ENCODE measurements at regions not wholly inside any gene's neighbourhood (a gene's known extent, or its start where the extent isn't known, plus 50 kb on each side); places are given as distances from the start of the nearest gene placed in this dataset.

- TF ChIP-seq ZBTB7A (IDR thresholded peaks at IDR 0.05; ENCODE audit: low read depth) = no peak
- TF ChIP-seq YY1 (IDR thresholded peaks at IDR 0.05; ENCODE audit: low read depth) = no peak
- no peak for TF ChIP-seq CEBPB (IDR thresholded peaks at IDR 0.05)
- TF ChIP-seq, protein P1, sequence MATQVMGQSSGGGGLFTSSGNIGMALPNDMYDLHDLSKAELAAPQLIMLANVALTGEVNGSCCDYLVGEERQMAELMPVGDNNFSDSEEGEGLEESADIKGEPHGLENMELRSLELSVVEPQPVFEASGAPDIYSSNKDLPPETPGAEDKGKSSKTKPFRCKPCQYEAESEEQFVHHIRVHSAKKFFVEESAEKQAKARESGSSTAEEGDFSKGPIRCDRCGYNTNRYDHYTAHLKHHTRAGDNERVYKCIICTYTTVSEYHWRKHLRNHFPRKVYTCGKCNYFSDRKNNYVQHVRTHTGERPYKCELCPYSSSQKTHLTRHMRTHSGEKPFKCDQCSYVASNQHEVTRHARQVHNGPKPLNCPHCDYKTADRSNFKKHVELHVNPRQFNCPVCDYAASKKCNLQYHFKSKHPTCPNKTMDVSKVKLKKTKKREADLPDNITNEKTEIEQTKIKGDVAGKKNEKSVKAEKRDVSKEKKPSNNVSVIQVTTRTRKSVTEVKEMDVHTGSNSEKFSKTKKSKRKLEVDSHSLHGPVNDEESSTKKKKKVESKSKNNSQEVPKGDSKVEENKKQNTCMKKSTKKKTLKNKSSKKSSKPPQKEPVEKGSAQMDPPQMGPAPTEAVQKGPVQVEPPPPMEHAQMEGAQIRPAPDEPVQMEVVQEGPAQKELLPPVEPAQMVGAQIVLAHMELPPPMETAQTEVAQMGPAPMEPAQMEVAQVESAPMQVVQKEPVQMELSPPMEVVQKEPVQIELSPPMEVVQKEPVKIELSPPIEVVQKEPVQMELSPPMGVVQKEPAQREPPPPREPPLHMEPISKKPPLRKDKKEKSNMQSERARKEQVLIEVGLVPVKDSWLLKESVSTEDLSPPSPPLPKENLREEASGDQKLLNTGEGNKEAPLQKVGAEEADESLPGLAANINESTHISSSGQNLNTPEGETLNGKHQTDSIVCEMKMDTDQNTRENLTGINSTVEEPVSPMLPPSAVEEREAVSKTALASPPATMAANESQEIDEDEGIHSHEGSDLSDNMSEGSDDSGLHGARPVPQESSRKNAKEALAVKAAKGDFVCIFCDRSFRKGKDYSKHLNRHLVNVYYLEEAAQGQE (IDR thresholded peaks at IDR 0.05; ENCODE audit: low read depth) = no peak
- TF ChIP-seq, protein P2, sequence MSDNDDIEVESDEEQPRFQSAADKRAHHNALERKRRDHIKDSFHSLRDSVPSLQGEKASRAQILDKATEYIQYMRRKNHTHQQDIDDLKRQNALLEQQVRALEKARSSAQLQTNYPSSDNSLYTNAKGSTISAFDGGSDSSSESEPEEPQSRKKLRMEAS (IDR thresholded peaks at IDR 0.05) = no peak
- TF ChIP-seq TCF12 (IDR thresholded peaks at IDR 0.05; ENCODE audit: low read depth) = no peak
- TF ChIP-seq FOXM1 (IDR thresholded peaks at IDR 0.05; ENCODE audit: borderline replicate concordance, low read depth) = no peak
- TF ChIP-seq, protein P3, sequence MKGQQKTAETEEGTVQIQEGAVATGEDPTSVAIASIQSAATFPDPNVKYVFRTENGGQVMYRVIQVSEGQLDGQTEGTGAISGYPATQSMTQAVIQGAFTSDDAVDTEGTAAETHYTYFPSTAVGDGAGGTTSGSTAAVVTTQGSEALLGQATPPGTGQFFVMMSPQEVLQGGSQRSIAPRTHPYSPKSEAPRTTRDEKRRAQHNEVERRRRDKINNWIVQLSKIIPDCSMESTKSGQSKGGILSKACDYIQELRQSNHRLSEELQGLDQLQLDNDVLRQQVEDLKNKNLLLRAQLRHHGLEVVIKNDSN (IDR thresholded peaks at IDR 0.05) = no peak
- TF ChIP-seq EP300 (IDR thresholded peaks at IDR 0.05; ENCODE audit: borderline replicate concordance) = no peak
- TF ChIP-seq RAD21 (IDR thresholded peaks at IDR 0.05; ENCODE audit: low read depth) = no peak
Observed at GRCh38 chr1:209223791-209224190, 359.7 kb upstream of the CAMK1G start.

- TF ChIP-seq TCF12 (IDR thresholded peaks at IDR 0.05; ENCODE audit: low read depth) (no peak), CREB1 (IDR thresholded peaks at IDR 0.05; ENCODE audit: low read depth) (no peak), TEAD4 (IDR thresholded peaks at IDR 0.05) (no peak), NFIC (IDR thresholded peaks at IDR 0.05) (no peak), ZBTB7A (IDR thresholded peaks at IDR 0.05; ENCODE audit: low read depth) (no peak), EP300 (IDR thresholded peaks at IDR 0.05; ENCODE audit: borderline replicate concordance) (no peak), TAF1 (IDR thresholded peaks at IDR 0.05; ENCODE audit: low read depth) (no peak), FOXM1 (IDR thresholded peaks at IDR 0.05; ENCODE audit: borderline replicate concordance, low read depth) (no peak), YY1 (IDR thresholded peaks at IDR 0.05; ENCODE audit: low read depth) (no peak), EGR1 (IDR thresholded peaks at IDR 0.05) (no peak), CEBPB (IDR thresholded peaks at IDR 0.05) (no peak), RAD21 (IDR thresholded peaks at IDR 0.05; ENCODE audit: low read depth) (no peak)
- TF ChIP-seq, protein P2 (IDR thresholded peaks at IDR 0.05) = no peak
- TF ChIP-seq, protein P3 (IDR thresholded peaks at IDR 0.05) = no peak
- TF ChIP-seq, protein P1 (IDR thresholded peaks at IDR 0.05; ENCODE audit: low read depth) = no peak
Observed at GRCh38 chr1:209224886-209225285, 358.6 kb upstream of the CAMK1G start.

DNA sequence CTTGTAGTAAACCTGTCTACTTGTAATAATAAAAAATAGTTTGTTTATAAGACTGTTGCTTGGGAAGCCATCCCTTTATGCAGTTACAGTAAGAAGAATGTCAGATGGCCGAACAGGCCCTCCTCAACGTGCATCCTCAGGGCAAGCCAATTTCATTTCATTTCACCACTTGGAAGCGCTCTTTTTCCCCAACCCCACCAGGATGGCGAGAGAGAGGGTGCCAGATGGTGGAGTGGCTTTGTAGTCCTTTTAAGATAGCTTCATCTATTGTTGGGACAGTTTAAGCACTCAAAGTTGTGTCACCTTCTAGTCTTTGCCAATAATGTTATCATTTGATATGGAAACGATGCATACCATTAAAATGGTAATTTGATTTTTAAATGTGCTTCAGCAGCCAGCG is 356.3 kb upstream of the CAMK1G start:
- TF ChIP-seq CEBPB (IDR thresholded peaks at IDR 0.05) = no peak
- TF ChIP-seq, protein P2 (IDR thresholded peaks at IDR 0.05) = no peak
- no peak for TF ChIP-seq RAD21 (IDR thresholded peaks at IDR 0.05; ENCODE audit: low read depth)
- TF ChIP-seq FOXM1 (IDR thresholded peaks at IDR 0.05; ENCODE audit: borderline replicate concordance, low read depth) = no peak
- TF ChIP-seq YY1 (IDR thresholded peaks at IDR 0.05; ENCODE audit: low read depth) = no peak
- no peak for TF ChIP-seq CREB1 (IDR thresholded peaks at IDR 0.05; ENCODE audit: low read depth)

DNA sequence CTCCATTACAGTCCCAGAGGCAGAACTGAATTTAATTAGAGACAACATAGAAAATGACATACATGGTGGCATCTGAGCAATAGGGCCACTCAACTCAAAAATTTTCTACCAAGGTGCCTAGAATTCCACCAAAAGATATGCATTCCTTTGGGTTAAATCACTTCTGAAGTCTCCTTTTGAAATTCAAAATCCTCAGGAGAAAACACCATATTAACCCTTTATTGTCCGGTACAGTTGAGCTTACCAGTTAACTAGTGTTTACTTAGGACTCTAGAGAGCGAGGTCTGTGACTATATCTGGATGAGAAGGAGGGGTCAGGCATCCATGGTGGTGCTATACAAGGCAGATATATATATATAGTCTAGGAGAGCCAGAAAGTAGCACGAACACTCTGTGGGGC is 355.6 kb upstream of the CAMK1G start:
- TF ChIP-seq NFIC (IDR thresholded peaks at IDR 0.05) (no peak), RAD21 (IDR thresholded peaks at IDR 0.05; ENCODE audit: low read depth) (no peak), CREB1 (IDR thresholded peaks at IDR 0.05; ENCODE audit: low read depth) (no peak), TCF12 (IDR thresholded peaks at IDR 0.05; ENCODE audit: low read depth) (no peak), TAF1 (IDR thresholded peaks at IDR 0.05; ENCODE audit: low read depth) (no peak), ZBTB7A (IDR thresholded peaks at IDR 0.05; ENCODE audit: low read depth) (no peak), TEAD4 (IDR thresholded peaks at IDR 0.05) (no peak), YY1 (IDR thresholded peaks at IDR 0.05; ENCODE audit: low read depth) (no peak), FOXM1 (IDR thresholded peaks at IDR 0.05; ENCODE audit: borderline replicate concordance, low read depth) (no peak), EGR1 (IDR thresholded peaks at IDR 0.05) (no peak), EP300 (IDR thresholded peaks at IDR 0.05; ENCODE audit: borderline replicate concordance) (no peak), CEBPB (IDR thresholded peaks at IDR 0.05) (no peak)
- TF ChIP-seq, protein P2 (IDR thresholded peaks at IDR 0.05) = no peak
- TF ChIP-seq, protein P3 (IDR thresholded peaks at IDR 0.05) = no peak
- TF ChIP-seq, protein P1 (IDR thresholded peaks at IDR 0.05; ENCODE audit: low read depth) = no peak

All from Ishikawa (cell line).